Sigmoid colon (tissue), 4 donors: ENCODE measurements at regions not wholly inside any gene's neighbourhood (a gene's known extent, or its start where the extent isn't known, plus 50 kb on each side); places are given as distances from the start of the nearest gene placed in this dataset.

Source experiments
- EP300 ChIP-seq, 4 donors: sonication (generic); formaldehyde crosslinking; IDR thresholded peaks; one replicate each; pipeline ENCODE4 v1.6.1; 2017; ENCODE audit warnings: antibody characterized with exemption in 4 of 4
- POLR2A ChIP-seq, 2 donors: fragments of 450-650 bp; IDR thresholded peaks; one replicate each; pipeline ENCODE4 v1.6.1; 2016; ENCODE audit warnings: antibody characterized with exemption in 2 of 2, mild to moderate bottlenecking in 2 of 2, moderate library complexity in 2 of 2
- POLR2AphosphoS5 ChIP-seq, 4 donors: sonication (generic); formaldehyde crosslinking; IDR thresholded peaks; one replicate each; pipeline ENCODE4 v1.6.1; 2017; ENCODE audit warnings: antibody characterized with exemption in 4 of 4
- TF ChIP-seq, protein P1 (sequence below), 4 experiments: fragments of 450-650 bp in 3 of 4; fragments of 200-600 bp in 1 of 4; IDR thresholded peaks; one replicate each; pipeline ENCODE4 v1.5.1; 2016 to 2019; ENCODE audit warnings: antibody characterized with exemption in 4 of 4, mild to moderate bottlenecking in 3 of 4, moderate library complexity in 2 of 4

DNA sequence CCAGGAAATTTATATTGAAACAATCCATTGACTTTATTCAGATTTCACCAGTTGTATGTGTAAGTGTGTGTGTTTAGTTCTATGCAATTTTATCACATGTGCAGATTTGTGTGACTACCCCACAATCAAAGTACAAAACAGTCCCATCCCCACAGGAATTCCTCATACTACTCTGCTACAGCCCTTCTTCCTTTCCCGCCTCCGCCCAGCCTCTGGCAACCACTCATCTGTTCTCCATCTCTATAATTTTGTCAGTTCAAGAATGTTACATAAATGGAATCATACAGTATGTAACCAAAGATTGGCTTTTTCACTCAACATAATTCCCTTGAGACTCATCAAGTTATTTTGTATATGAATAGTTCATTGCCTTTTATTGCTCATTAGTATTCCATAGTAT, 289.1 kb downstream of the GADD45G start:
- no peak for TF ChIP-seq POLR2AphosphoS5 (IDR thresholded peaks at IDR 0.05)
- TF ChIP-seq, protein P1, sequence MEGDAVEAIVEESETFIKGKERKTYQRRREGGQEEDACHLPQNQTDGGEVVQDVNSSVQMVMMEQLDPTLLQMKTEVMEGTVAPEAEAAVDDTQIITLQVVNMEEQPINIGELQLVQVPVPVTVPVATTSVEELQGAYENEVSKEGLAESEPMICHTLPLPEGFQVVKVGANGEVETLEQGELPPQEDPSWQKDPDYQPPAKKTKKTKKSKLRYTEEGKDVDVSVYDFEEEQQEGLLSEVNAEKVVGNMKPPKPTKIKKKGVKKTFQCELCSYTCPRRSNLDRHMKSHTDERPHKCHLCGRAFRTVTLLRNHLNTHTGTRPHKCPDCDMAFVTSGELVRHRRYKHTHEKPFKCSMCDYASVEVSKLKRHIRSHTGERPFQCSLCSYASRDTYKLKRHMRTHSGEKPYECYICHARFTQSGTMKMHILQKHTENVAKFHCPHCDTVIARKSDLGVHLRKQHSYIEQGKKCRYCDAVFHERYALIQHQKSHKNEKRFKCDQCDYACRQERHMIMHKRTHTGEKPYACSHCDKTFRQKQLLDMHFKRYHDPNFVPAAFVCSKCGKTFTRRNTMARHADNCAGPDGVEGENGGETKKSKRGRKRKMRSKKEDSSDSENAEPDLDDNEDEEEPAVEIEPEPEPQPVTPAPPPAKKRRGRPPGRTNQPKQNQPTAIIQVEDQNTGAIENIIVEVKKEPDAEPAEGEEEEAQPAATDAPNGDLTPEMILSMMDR (IDR thresholded peaks at IDR 0.05): no peak
- TF ChIP-seq POLR2A (IDR thresholded peaks at IDR 0.05): no peak
- no peak for TF ChIP-seq EP300 (IDR thresholded peaks at IDR 0.05)
